T-helper 1 cell treated with Interleukin-12 subunit alpha and Interleukin-12 subunit beta and Interleukin-4 antibody, amounts not matched to agents 30 μg/mL and 1 μg/mL, for 36 hours (primary cell): ENCODE measurements at regions not wholly inside any gene's neighbourhood (a gene's known extent, or its start where the extent isn't known, plus 50 kb on each side); places are given as distances from the start of the nearest gene placed in this dataset.

Experiments used
- H3K27ac Mint-ChIP-seq: one replicate; pipeline ENCODE4 v1.8.0; 2021; ENCODE audit warnings: mild to moderate bottlenecking, mixed read lengths
- H3K27me3 Mint-ChIP-seq: one replicate; pipeline ENCODE4 v1.8.0; 2021; ENCODE audit warnings: low read depth, mixed read lengths
- H3K36me3 Mint-ChIP-seq: one replicate; pipeline ENCODE4 v1.8.0; 2021; ENCODE audit warnings: low read depth, mixed read lengths
- H3K4me1 Mint-ChIP-seq: one replicate; pipeline ENCODE4 v1.8.0; 2021; ENCODE audit warnings: low read depth, mixed read lengths
- H3K4me3 Mint-ChIP-seq: one replicate; pipeline ENCODE4 v1.8.0; 2021; ENCODE audit warnings: mild to moderate bottlenecking, moderate library complexity, mixed read lengths
- H3K9me3 Mint-ChIP-seq: one replicate; pipeline ENCODE4 v1.8.0; 2021; ENCODE audit warnings: mixed read lengths

- Mint-ChIP-seq H3K4me1 (no peaks in the 10 kb centered on the region), H3K4me3 (no peak overlapping the region), H3K36me3 (peaks cover 3% of the 10 kb centered on the region), H3K27me3 (peaks cover 48% of the 10 kb centered on the region), H3K9me3 (peaks cover 28% of the 10 kb centered on the region), H3K27ac (no peak overlapping the region)
These were observed 161.7 kb downstream of the OPA1 start for GRCh38 chr3:193754719-193755118.

- Mint-ChIP-seq H3K27me3 (peaks cover 41% of the 10 kb centered on the region), H3K4me1 (no peaks in the 10 kb centered on the region), H3K27ac (no peak overlapping the region), H3K9me3 (peaks cover 28% of the 10 kb centered on the region), H3K36me3 (peaks cover 3% of the 10 kb centered on the region), H3K4me3 (no peak overlapping the region)
These were observed 163.5 kb downstream of the OPA1 start for GRCh38 chr3:193756536-193756935.

GRCh38 chr3:193757457-193757856 is 164.4 kb downstream of the OPA1 start:
- Mint-ChIP-seq H3K4me3 (no peak overlapping the region), H3K27ac (no peak overlapping the region), H3K27me3 (peaks cover 33% of the 10 kb centered on the region), H3K36me3 (peaks cover 3% of the 10 kb centered on the region), H3K9me3 (peaks cover 28% of the 10 kb centered on the region), H3K4me1 (no peaks in the 10 kb centered on the region)

- Mint-ChIP-seq H3K27ac (no peak overlapping the region), H3K4me3 (no peak overlapping the region), H3K9me3 (peaks cover 12% of the 10 kb centered on the region), H3K36me3 (no peaks in the 10 kb centered on the region), H3K27me3 (peaks cover 27% of the 10 kb centered on the region), H3K4me1 (no peaks in the 10 kb centered on the region)
These were observed 169.0 kb downstream of the OPA1 start for GRCh38 chr3:193761969-193762368.

GRCh38 chr3:193762657-193763056 is 169.6 kb downstream of the OPA1 start:
- Mint-ChIP-seq H3K36me3 (no peaks in the 10 kb centered on the region), H3K27me3 (peaks cover 23% of the 10 kb centered on the region), H3K9me3 (peaks cover 7% of the 10 kb centered on the region), H3K4me1 (no peaks in the 10 kb centered on the region), H3K27ac (no peak overlapping the region), H3K4me3 (no peak overlapping the region)

- Mint-ChIP-seq H3K4me1 (no peaks in the 10 kb centered on the region), H3K9me3 (no peaks in the 10 kb centered on the region), H3K36me3 (no peaks in the 10 kb centered on the region), H3K27ac (no peak overlapping the region), H3K27me3 (peaks cover 23% of the 10 kb centered on the region), H3K4me3 (no peak overlapping the region)
These were observed 172.0 kb downstream of the OPA1 start for GRCh38 chr3:193764959-193765358.

GRCh38 chr3:193767353-193768069 is 174.5 kb downstream of the OPA1 start:
- Mint-ChIP-seq H3K36me3 (no peaks in the 10 kb centered on the region), H3K4me1 (no peaks in the 10 kb centered on the region), H3K9me3 (no peaks in the 10 kb centered on the region), H3K27me3 (peaks cover 29% of the 10 kb centered on the region), H3K4me3 (no peak overlapping the region), H3K27ac (no peak overlapping the region)

- H3K4me3 Mint-ChIP-seq = no peak overlapping the region
- no peaks in the 10 kb centered on the region for H3K9me3 Mint-ChIP-seq
- H3K27me3 Mint-ChIP-seq = peaks cover 30% of the 10 kb centered on the region
- no peaks in the 10 kb centered on the region for H3K4me1 Mint-ChIP-seq
- H3K36me3 Mint-ChIP-seq = no peaks in the 10 kb centered on the region
- no peak overlapping the region for H3K27ac Mint-ChIP-seq
These were observed 175.0 kb downstream of the OPA1 start for GRCh38 chr3:193768070-193768394.

- Mint-ChIP-seq H3K9me3 (no peaks in the 10 kb centered on the region), H3K27ac (no peak overlapping the region), H3K4me3 (no peak overlapping the region)
These were observed 176.4 kb downstream of the OPA1 start for GRCh38 chr3:193769437-193769836.

GRCh38 chr3:193771011-193771652 is 178.1 kb downstream of the OPA1 start:
- Mint-ChIP-seq H3K9me3 (no peaks in the 10 kb centered on the region), H3K36me3 (no peaks in the 10 kb centered on the region), H3K4me1 (peaks cover 1% of the 10 kb centered on the region), H3K27ac (no peak overlapping the region), H3K27me3 (peaks cover 16% of the 10 kb centered on the region), H3K4me3 (no peak overlapping the region)

More at GRCh38 chr3:193769437-193769836, 176.4 kb downstream of the OPA1 start:
- Mint-ChIP-seq H3K27me3 (peaks cover 25% of the 10 kb centered on the region), H3K36me3 (no peaks in the 10 kb centered on the region), H3K4me1 (no peaks in the 10 kb centered on the region)

- Mint-ChIP-seq H3K27me3 (peaks cover 16% of the 10 kb centered on the region), H3K9me3 (no peaks in the 10 kb centered on the region), H3K4me1 (peaks cover 7% of the 10 kb centered on the region), H3K4me3 (no peak overlapping the region), H3K27ac (no peak overlapping the region), H3K36me3 (no peaks in the 10 kb centered on the region)
These were observed 178.8 kb downstream of the OPA1 start for GRCh38 chr3:193771653-193772421.

- no peaks in the 10 kb centered on the region for H3K36me3 Mint-ChIP-seq
- no peaks in the 10 kb centered on the region for H3K9me3 Mint-ChIP-seq
- no peak overlapping the region for H3K27ac Mint-ChIP-seq
- peaks cover 7% of the 10 kb centered on the region for H3K4me1 Mint-ChIP-seq
- peaks cover 16% of the 10 kb centered on the region for H3K27me3 Mint-ChIP-seq
- H3K4me3 Mint-ChIP-seq = no peak overlapping the region
These were observed 179.4 kb downstream of the OPA1 start for GRCh38 chr3:193772422-193772763.

- Mint-ChIP-seq H3K36me3 (no peaks in the 10 kb centered on the region), H3K4me3 (no peak overlapping the region), H3K9me3 (no peaks in the 10 kb centered on the region), H3K4me1 (peaks cover 7% of the 10 kb centered on the region), H3K27ac (no peak overlapping the region), H3K27me3 (peaks cover 16% of the 10 kb centered on the region)
These were observed 180.5 kb downstream of the OPA1 start for GRCh38 chr3:193773266-193774220.

- Mint-ChIP-seq H3K9me3 (no peaks in the 10 kb centered on the region), H3K4me1 (peaks cover 8% of the 10 kb centered on the region), H3K36me3 (no peaks in the 10 kb centered on the region), H3K27me3 (peaks cover 24% of the 10 kb centered on the region), H3K4me3 (no peak overlapping the region), H3K27ac (no peak overlapping the region)
These were observed 181.4 kb downstream of the OPA1 start for GRCh38 chr3:193774272-193774915.
